HG03135 (cell line): ENCODE measurements at regions not wholly inside any gene's neighbourhood (a gene's known extent, or its start where the extent isn't known, plus 50 kb on each side); places are given as distances from the start of the nearest gene placed in this dataset.

Source experiments
- ATAC-seq: cut with Tn5 transposase; IDR thresholded peaks from one replicate; pipeline ENCODE4 v1.9.1; 2021; ENCODE audit warnings: mild to moderate bottlenecking, moderate library complexity; ENCODE audit not compliant: unreplicated experiment

DNA sequence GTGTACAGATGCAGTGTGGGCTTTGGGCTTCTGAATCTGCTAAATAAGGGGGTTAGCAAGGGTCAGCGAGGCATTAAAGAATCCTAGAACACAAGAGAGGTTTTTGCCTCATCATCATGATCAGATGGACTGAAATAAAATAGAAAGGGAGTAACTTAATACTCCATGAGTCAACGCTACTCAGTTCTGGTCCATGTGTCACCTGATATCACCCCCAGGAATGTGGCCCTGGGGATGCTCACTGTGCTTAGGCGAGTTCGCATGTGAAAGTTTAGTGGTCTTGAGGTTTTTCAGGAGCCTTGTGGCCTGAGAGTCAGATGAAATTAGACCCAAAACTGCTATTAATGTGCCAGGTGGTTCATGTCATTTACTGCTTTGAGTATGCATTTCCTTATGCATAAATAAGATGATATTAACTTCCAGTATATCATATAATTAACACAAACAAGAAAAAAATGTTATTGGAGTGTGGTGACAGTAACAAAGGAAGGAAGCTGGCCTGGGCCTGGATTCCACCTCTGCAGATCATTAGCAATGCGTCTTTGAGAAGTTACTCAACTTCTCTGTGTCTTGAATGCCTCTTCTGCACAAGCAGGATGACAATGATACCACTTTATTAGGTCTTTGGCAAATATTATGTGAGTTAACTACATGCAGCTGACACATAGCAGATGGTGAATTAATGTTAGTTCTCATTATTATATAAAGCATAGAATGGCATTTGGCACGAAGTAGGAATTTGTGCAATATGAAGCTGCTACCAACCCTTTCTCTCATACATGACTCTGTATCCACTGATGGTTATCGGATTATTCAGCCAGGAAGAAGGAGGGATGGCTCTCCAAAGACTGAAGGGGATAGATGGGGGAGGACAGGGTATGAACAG is 1272.6 kb downstream of the AACS start:
- ATAC-seq = no peak

- no peak for ATAC-seq
These were observed 1277.6 kb downstream of the AACS start for GRCh38 chr12:126342866-126343265.

DNA sequence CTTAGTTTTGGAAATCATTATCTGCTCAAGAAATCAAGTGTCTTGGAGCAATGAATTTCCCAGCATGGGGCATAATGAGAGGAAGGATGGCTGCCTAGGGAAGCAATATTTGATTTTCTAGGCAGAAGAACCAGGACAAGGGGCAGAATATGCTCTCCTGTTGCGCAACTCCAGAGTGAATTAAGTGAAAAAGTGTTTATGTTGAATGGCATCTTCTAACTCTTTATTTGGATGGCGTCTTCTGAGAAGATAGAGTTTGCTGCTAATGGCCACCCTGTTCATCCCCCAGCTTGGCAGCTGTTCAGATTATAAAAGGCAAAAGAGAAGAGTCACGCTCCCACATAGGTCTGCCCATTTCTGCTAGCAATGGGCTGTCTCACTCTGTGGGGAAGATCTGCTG is 1278.1 kb downstream of the AACS start:
- ATAC-seq = no peak

GRCh38 chr12:126346087-126346486 is 1280.9 kb downstream of the AACS start:
- no peak for ATAC-seq

GRCh38 chr12:126347421-126347820 is 1282.2 kb downstream of the AACS start:
- ATAC-seq = no peak

DNA sequence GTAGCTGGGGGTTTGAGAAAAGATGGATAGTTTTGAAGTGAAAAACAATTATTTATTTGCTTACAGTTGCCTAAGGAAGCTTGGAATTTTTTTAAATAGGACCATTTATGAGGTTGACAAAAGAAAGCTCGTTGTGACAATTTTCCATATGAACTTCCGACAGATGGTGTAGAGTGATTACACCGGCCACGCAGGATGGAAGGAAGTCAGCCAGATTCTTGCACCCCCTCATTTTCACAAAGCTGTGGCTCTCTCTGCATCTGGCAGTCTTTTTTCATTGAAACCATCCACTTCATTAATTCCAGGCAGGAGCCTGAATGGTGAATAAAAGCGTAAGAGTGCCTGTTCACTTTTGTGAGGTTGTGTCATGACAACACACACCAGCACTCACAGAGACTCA is 1284.1 kb downstream of the AACS start:
- ATAC-seq = no peak

DNA sequence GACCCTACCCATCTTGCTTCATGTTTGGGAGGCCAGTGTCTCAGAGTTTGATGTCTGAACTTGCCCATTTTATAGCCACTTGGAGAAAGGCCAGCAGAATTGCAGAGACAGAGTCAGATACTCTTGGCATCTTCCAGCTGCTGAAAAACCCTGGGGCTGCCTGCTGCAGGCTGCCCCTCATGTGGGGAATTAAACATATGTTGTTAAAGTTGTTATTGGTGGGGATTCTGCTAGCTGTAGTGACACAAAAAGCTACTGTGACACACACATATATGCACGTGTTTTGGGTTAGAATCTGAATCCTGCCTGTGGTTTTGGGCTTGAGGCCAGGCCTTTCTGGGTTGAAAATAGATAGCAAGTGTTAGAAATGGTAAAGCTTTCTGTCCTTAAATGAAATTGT is 1288.4 kb downstream of the AACS start:
- ATAC-seq = no peak

DNA sequence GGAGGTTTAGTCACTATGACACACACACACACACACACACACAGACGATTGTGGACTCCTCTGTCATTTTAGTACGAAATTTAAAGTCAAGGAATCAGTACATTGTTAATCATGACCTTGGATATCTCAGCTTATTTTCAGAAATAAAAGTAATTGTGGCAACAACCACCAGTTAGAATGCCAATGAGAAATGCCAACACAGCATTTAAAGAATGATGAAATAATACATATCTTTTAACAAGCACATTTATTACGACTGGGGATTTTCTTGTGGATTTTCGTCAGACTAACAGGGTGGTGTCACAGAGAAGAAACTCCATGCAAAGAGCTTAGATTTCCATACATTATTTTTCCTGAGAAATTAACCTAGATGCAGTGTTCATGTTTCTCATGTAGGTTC is 1289.4 kb downstream of the AACS start:
- ATAC-seq = no peak

GRCh38 chr12:126355346-126355745 is 1290.1 kb downstream of the AACS start:
- ATAC-seq = no peak

DNA sequence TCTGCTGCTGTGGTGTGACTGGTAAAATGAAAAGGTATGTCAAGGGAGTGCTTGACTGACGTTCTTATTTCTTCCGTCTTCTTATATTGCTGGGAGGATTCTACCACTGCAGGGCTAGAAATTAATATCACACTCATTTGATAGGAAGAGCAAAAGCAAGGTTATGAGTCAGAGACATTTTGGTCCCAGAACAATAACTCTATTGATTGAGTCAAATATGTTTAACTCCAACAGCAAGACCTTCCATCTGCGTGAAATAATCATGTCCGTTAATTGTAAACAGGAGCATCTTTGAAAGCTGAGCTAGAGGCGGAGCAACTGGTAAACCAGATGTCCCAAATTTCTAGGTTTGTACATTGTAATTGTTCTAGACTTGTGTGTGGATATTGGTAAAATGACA is 1293.6 kb downstream of the AACS start:
- no peak for ATAC-seq

DNA sequence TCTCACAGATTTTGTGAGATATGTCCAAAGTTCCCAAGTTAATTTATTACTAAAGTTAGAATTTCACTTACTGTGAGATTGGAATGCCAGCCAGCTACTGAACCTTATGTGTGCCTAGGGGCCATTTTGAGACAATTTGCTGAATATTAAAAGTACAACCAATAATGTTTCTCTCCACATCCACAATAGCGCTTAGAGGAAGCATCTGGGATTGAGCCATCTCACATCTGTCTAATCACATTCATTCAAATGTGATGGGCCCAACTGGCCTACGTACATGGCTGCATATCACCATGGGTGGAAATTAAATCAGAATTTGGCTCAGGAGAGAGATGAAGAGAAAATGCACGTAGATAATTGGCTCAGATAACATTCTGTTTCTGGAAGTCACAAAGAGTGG is 1294.0 kb downstream of the AACS start:
- ATAC-seq = no peak

GRCh38 chr12:126361804-126362203 is 1296.6 kb downstream of the AACS start:
- ATAC-seq = no peak

- no peak for ATAC-seq
These were observed 1297.3 kb downstream of the AACS start for GRCh38 chr12:126362493-126362892.

DNA sequence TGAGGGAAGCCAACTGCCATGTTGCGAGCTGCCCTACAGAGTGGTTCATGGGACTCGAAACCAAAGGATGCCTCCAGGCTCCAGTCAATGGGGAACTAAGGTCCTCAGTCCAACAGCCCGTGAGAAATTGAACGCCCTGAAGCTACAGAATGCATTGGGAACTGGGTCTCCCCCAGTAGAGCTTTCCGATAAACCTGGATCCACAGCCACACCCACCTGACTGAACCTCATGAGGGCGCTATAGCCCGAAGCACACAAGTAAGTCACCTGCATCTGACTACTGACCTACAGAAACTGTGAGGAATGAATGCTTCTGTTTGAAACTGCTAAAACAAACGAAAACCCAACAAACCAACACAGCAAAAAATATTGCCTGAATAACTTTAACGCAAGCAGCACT is 1297.7 kb downstream of the AACS start:
- ATAC-seq = no peak

GRCh38 chr12:126369487-126370463 is 1304.5 kb downstream of the AACS start:
- ATAC-seq = no peak

- ATAC-seq = no peak
These were observed 1318.3 kb downstream of the AACS start for GRCh38 chr12:126383506-126383905.

GRCh38 chr12:126384026-126384564 is 1318.9 kb downstream of the AACS start:
- no peak for ATAC-seq

GRCh38 chr12:126385785-126386184 is 1320.5 kb downstream of the AACS start:
- no peak for ATAC-seq

DNA sequence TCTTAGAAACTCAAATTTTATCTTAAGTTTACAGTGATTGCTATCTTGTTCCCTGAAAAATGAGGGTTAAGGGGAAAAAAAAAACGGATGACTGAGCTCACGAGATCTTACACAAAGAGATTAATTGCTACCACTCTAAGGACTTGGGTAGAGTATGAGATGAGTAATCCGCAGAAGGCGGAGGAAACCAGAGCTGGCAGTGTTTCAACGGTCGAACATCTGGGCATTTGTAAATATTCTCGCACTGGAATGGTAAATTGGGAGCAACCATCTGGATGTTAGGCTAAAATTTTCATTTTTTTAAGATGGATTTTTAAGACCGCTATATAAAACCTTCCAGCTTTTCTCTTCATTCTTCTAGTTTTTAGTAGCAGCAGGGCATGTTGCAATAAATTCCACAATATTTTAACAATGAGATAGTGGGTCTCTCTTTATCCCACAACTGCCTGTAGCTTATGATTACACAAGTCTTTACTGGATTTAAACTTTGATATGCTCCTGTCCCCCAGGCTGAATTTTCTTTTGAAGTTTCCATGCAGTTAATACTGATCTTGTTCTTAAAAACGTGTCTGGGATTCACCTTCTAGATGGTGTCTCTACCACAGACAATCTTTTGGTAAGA is 1324.1 kb downstream of the AACS start:
- no peak for ATAC-seq

GRCh38 chr12:126389961-126390360 is 1324.7 kb downstream of the AACS start:
- no peak for ATAC-seq

DNA sequence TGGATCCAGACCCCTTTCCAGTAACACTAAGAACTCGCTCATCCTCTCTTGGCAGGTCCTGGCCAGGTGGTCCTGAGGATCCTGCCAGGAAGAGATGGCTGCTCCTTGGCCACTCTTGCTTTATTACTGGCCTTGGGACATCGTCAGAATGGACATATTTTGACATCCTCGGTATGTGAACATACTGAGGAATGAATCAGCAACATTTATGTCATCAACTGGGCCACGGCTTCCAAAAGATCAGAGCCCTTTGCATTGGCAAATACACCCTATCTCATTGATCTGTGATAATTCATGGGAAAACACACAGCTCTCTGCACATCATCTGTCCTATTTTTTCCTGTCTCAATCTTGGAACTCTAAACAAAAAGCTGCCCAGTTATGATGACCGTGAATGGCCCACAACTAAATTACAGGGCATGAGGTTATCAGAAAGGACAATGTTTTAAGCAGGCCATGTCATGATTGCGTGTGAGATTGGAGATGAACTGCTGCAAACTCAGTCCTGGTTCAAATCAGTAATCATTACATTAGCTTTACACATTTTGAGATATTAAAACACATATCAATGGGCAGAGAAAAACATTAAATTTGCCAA is 1325.8 kb downstream of the AACS start:
- no peak for ATAC-seq
